ENCODE measurements at regions not wholly inside any gene's neighbourhood (a gene's known extent, or its start where the extent isn't known, plus 50 kb on each side); places are given as distances from the start of the nearest gene placed in this dataset.
"Not testable (repeated sequence)": the region's sequence is repeated elsewhere in the genome, so short reads cannot be mapped to it uniquely, and the experiment has no call there.

DNA sequence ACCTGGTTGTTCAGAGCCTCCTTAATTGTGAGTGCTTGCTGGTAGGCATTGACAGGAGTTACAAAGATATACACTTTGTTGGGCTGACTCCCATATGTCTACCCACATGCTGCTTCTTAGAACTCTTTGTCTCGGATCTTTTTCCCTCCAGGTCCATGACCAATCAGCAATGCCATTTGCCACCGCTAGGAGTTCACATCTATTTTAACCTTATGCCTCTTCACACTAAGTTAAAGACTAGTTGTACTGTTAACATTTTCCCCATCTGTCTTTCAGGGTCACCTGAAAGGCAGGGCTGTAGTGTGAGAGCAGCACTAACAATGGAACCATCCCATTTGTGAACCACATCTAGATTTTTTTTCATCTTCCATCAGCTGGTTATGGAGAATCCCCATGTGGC lies 226.7 kb upstream of the NPY start:
- DNase-seq: no peak

DNA sequence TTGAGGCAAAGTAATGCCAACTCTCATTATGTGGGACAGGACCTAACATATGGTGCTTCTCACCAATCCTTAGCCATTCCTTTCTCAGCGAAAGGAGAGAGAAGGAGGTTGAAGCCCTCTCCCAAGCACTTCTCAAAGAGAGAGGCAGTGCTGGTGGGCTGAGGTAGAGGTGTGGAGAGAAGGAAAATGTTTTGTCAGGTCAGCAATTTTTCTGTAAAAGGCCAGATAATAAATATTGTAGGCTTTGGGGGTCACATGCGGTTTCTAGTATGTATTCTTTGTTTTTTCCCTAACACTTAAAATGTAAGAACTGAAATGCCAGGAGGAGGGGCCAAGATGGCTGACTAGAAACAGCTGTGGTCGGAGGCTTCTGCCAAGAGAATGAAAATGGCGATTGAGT lies 225.0 kb upstream of the NPY start:
- no peak for DNase-seq

DNA sequence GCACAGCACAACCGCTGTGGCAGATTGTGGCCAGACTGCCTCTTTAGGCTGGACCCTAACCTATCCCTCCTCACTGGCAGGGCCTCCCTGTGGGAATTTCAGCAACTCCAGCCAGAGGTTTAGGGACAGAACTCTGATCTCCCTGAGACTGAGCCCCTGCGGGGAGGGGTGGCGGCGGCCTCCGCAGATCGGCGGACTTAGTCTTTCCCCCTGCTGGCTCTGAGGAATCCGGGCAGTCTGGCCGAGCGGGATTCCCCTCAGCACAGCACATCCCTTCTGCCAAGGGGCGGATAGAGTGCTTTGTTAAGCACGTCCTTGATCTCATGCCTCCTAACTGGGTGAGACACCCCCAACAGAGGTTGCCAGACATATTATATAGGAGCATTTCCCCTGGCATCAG lies 224.2 kb upstream of the NPY start:
- no peak for DNase-seq

GRCh38 chr7:24063721-24064120 lies 220.3 kb upstream of the NPY start:
- no peak for DNase-seq

DNA sequence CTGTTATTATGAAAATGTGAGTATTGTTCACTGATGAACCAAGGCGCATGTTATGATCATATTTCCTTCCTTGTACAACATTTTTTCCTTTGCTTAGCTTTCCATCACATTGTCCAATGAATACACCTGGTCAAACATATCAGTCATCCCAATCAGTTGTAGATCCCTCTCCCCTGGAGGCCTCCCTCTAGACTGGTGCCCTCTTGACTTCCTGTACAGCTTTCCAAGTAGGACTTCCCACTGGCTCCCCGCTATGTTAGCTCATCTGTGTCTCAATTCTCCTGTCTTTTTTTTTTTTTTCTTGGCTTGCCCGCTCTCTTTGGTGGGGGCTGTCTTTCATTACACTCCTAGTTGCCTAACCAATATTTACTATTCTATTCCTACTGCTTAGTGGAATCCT lies 214.2 kb upstream of the NPY start:
- DNase-seq: no peak

- no peak for DNase-seq
Observed at GRCh38 chr7:24073651-24074420, 210.2 kb upstream of the NPY start.

DNA sequence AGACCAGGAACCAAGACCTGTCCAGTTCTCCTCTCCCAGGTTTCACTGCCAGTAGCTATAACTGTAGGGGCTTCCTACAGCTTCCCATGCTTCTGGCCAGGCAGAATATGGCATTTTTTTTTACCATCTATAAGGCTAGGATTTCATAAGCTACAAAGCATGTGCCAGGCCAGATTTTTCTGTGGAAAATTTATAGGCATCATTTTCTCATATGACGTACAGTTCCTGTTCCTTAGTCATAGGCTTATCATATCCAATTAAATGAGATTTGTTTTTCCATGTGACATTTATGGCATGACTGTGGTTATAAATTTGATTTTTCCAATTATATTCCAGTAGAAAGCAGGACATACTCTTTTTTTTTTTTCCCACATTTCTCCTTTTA lies 208.6 kb upstream of the NPY start:
- no peak for DNase-seq

- DNase-seq: no peak
Observed at GRCh38 chr7:24082826-24083225, 201.2 kb upstream of the NPY start.

DNA sequence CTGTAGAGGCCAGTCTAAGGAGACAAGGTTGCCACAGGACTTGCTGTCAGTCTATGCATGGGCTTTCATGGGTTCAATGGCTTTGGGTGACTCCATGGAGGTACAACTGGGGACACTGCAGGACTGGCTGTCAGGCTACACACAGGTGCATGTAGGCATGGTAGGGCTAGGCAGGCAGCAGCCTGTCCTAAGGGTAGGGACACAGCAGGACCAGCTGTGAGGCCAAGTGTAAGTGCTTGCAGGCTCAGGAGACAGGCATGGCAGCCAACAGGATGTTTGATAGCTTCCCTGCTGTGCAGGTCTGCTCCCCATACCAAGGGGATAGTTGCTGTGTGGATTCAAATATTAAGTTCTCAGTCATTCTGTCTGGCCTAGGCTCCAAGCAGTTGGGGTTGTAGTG lies 181.0 kb upstream of the NPY start:
- DNase-seq: no peak

- DNase-seq: no peak
Observed at GRCh38 chr7:24108906-24109376, 175.0 kb upstream of the NPY start.

DNA sequence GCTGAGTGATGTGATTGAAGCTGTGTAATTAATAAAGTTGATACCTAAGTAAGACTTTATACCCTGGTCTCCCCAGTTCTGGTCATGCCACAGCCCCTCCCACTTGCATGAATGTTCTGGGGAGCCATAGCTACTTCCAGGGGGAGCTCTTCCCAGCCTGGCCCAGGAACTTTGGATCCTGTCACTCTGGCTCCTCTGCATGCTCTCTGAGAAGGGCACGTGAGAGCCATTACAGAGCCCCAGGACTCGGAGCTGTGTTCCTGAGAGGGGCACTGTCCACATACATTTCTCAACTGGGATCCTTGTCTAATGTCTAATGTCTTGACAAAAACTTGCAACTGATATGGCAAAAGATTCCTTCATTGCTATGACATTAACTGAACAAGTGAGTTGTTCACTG lies 173.9 kb upstream of the NPY start:
- DNase-seq: no peak

DNA sequence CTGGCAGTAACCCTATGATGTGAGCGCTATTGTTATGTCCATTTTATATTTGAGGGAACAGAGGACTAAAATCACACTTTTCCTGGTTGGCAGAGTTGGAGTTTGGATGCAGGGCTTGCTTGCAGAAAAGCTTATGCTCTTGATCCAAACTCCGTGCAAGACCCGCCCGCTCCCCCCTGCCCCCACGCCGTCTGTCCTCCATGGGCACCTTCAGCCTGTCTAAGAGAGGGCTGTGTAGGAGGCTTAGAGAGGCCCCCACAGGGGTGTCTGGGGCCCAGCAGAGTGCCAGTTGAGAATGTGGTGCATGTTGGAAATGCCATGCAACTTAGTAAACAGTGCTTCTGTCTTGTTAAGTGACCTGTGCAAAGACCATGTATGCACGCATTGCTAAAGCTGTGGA lies 170.5 kb upstream of the NPY start:
- DNase-seq: no peak

GRCh38 chr7:24115661-24116060 lies 168.3 kb upstream of the NPY start:
- DNase-seq: no peak

GRCh38 chr7:24117903-24118499 lies 166.0 kb upstream of the NPY start:
- not testable (repeated sequence) for DNase-seq

GRCh38 chr7:24119852-24120251 lies 164.1 kb upstream of the NPY start:
- DNase-seq: no peak

GRCh38 chr7:24123076-24123475 lies 160.9 kb upstream of the NPY start:
- no peak for DNase-seq

- no peak for DNase-seq
Observed at GRCh38 chr7:24125765-24126164, 158.2 kb upstream of the NPY start.

- DNase-seq: no peak
Observed at GRCh38 chr7:24127930-24128329, 156.1 kb upstream of the NPY start.

- DNase-seq: no peak
Observed at GRCh38 chr7:24129597-24129996, 154.4 kb upstream of the NPY start.

DNA sequence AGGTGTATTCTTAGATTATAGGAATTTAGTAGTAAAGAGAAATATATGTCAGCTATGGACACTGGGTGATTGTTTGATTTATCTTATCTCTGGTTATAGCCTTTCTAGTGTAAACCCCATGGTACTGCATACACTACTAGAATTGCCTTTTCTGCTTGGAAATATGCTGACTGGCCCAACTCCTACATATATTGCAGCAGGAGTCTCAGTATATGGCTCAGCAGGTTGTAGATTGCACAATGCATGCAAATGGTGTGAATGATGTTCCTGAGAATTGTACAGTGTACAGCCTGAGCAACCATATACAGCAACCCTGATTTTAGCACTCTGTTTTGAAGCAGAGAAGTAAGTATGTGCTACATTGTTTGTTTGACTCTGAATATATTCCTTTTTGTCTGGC lies 153.4 kb upstream of the NPY start:
- no peak for DNase-seq

DNA sequence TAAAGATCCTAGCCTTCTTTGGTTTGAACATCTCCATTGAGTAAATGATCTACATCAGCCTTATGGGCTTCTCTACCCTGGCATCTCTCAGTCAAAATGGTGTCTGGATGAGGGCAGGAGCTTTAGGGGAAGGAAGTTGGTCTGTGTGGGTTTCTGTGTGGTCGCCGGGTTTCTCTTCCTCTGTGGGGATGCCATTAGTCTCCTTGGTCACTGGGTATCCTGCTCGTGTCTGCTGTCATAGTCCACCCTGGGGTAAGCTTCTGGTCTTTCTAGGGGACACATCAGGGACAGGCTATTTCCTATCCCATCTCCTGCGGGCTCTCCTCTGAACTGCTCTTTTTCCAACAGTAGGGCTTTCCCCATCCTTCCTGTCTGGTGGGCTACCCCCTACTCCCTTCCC lies 150.3 kb upstream of the NPY start:
- DNase-seq: no peak

DNA sequence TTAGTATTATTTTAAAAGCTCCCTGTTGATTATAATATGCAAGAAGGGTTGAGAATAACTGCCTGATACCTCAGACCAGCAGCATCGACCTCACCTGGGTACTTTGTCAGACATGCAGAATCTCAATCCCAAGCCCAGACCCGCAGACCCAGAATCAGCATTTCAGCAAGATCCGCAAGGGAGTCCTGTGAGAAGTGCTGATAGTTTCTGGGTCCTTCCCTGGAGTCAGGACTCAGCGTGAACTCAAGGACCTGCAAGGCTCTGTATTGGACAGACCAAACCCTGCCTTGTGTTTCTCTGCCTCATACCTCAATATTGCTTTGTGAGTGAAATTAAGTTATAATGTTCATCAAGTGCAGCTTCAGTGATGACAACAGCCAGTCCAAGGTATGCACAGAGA lies 149.5 kb upstream of the NPY start:
- no peak for DNase-seq

DNA sequence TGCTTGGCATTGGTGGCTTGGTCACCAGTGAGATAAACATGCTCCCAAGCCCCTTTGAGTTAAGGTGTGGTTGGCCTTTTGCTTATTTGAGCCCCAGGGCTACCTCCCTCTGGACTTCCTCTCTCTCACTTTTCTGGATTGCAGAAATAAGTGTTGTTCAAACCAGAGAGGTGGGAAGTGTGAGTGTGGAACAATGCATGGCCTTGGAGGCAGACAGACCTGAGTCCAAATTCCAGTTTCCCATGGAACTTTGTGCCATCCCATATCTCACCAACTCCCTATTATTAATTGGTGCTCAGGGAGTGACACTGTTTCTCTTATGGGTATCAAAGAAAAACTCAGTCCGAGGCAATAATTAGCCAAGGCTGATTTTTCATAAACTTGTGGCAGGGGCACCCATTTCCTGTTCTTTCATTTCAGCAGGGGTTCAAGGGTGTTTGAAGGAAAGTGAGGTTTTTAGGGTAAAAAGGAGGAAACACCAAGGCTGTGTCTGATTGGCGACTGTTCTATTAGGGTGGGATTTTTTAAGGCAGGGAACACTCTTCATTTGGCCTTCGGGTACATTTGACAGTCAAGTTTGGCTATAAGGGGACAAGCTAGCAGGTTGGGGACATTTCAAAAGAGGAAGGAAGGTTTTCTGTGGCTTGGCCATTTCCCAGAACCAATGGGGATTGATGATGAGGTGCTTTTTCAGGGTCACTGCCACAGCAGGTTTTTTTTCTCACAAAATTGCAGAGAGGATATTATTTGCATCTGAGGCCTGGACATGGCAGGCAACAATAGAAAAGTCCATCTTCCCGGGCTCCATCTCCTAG lies 148.8 kb upstream of the NPY start:
- DNase-seq: no peak

DNA sequence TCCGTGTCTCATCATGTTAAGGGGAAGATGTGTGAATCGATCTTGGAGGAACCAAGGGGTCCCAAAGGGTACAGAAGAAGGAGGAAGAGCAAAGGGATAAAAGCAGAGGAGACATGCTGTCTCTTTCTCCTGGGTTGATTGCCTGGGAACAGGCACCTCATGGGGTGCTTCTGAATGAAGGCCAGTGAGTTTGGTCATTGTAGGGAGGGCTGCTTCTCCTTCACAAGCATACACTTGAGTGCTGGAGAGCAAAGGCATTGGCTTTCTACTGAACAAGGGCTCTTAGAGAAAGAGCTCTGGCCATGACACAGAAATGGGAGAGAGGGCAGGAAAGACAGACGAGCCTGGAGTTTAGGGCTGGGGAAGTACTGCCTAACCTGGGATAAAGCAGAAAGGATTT lies 146.7 kb upstream of the NPY start:
- DNase-seq: no peak

Data from activated T-cell treated with anti-CD3 and anti-CD28 coated beads for 4 hours (primary cell).